Stomach (tissue), 6 donors: ENCODE measurements at regions not wholly inside any gene's neighbourhood (a gene's known extent, or its start where the extent isn't known, plus 50 kb on each side); places are given as distances from the start of the nearest gene placed in this dataset.
"Not testable (repeated sequence)": the region's sequence is repeated elsewhere in the genome, so short reads cannot be mapped to it uniquely, and the experiment has no call there.

Experiments used
- DNase-seq, 2 donors: peaks; one replicate each; pipeline versions ENCODE4 v3.0.0 to v3.0.0-alpha.2; 2013 to 2019
- H3K27ac ChIP-seq, 5 donors: fragments of 200-600 bp in 4 of 5; sonication (generic) in 4 of 5; one replicate each; pipeline ENCODE4 v1.5.1; 2013 to 2019; ENCODE audit warnings: mild to moderate bottlenecking in 1 of 5, moderate library complexity in 1 of 5
- H3K27me3 ChIP-seq, 3 donors: fragments of 200-600 bp; sonication (generic); one replicate each; pipeline ENCODE4 v1.5.1; 2017 to 2019; ENCODE audit warnings: mixed run types in 1 of 3
- H3K36me3 ChIP-seq, 4 donors: fragments of 200-600 bp; sonication (generic); 1 replicate in 3 of 4; 2 replicates in 1 of 4; pipeline ENCODE4 v1.5.1; 2016 to 2019
- H3K4me1 ChIP-seq, 4 donors: fragments of 200-600 bp; sonication (generic); one replicate each; pipeline ENCODE4 v1.5.1; 2016 to 2019
- H3K4me3 ChIP-seq, 4 donors: fragments of 200-600 bp; sonication (generic) in 3 of 4; one replicate each; pipeline ENCODE4 v1.5.1; 2016 to 2019; ENCODE audit warnings: mild to moderate bottlenecking in 1 of 4
- H3K9me3 ChIP-seq, 4 donors: fragments of 200-600 bp; sonication (generic); one replicate each; pipeline ENCODE4 v1.5.1; 2016 to 2019
- intact Hi-C: fragments of 100-400 bp; cut with DNase I; formaldehyde crosslinking; loops from one replicate; pipeline ENCODE4 v1.15.1; 2023; ENCODE audit warnings: low total_unique reads
- donor health status: Bipolar disorder and iron deficiency.

- H3K4me1 ChIP-seq, H3K36me3 ChIP-seq, H3K4me3 ChIP-seq, H3K27me3 ChIP-seq, intact Hi-C loops, H3K9me3 ChIP-seq, H3K27ac ChIP-seq, DNase-seq: not testable (repeated sequence)
Observed at GRCh38 chr10:47578547-47578946, 55.1 kb upstream of the AGAP9 start.
